ENCODE measurements at regions not wholly inside any gene's neighbourhood (a gene's known extent, or its start where the extent isn't known, plus 50 kb on each side); places are given as distances from the start of the nearest gene placed in this dataset.
"Not testable (repeated sequence)": the region's sequence is repeated elsewhere in the genome, so short reads cannot be mapped to it uniquely, and the experiment has no call there.

- in situ Hi-C loops (cut with HindIII; ENCODE audit: low sequenced_read_pairs) = no loop called here
- TF ChIP-seq CTCF (IDR thresholded peaks at IDR 0.05; ENCODE audit: low read depth, low read length) = no peak
- DNase-seq (ENCODE audit: low read depth, low spot score) = no peak
- no peak overlapping the region for H3K4me3 ChIP-seq (ENCODE audit: low read depth, low read length)
Measured at GRCh38 chr12:34217660-34218059, 195.4 kb downstream of the ALG10 start.

GRCh38 chr12:34218193-34219045 lies 196.1 kb downstream of the ALG10 start:
- DNase-seq (ENCODE audit: low read depth, low spot score) = peak; percentile 13
- H3K4me3 ChIP-seq (ENCODE audit: low read depth, low read length) = peak overlapping the region; percentile 10
- in situ Hi-C loops (cut with HindIII; ENCODE audit: low sequenced_read_pairs) = no loop called here
- peak; percentile 79 for TF ChIP-seq CTCF (IDR thresholded peaks at IDR 0.05; ENCODE audit: low read depth, low read length)

- in situ Hi-C loops (cut with HindIII; ENCODE audit: low sequenced_read_pairs) = no loop called here
- TF ChIP-seq CTCF (IDR thresholded peaks at IDR 0.05; ENCODE audit: low read depth, low read length) = no peak
- no peak for DNase-seq (ENCODE audit: low read depth, low spot score)
- H3K4me3 ChIP-seq (ENCODE audit: low read depth, low read length) = no peak overlapping the region
Measured at GRCh38 chr12:34219046-34219770, 196.9 kb downstream of the ALG10 start.

GRCh38 chr12:34220079-34220478 lies 197.8 kb downstream of the ALG10 start:
- in situ Hi-C loops (cut with HindIII; ENCODE audit: low sequenced_read_pairs); H3K4me3 ChIP-seq (ENCODE audit: low read depth, low read length); DNase-seq (ENCODE audit: low read depth, low spot score): not testable (repeated sequence)

- in situ Hi-C loops (cut with HindIII; ENCODE audit: low sequenced_read_pairs) = no loop called here
- TF ChIP-seq CTCF (IDR thresholded peaks at IDR 0.05; ENCODE audit: low read depth, low read length) = no peak
- H3K4me3 ChIP-seq (ENCODE audit: low read depth, low read length) = no peak overlapping the region
- no peak for DNase-seq (ENCODE audit: low read depth, low spot score)
Measured at GRCh38 chr12:34223640-34224039, 201.3 kb downstream of the ALG10 start.

GRCh38 chr12:34226044-34226443 lies 203.7 kb downstream of the ALG10 start:
- H3K4me3 ChIP-seq (ENCODE audit: low read depth, low read length); in situ Hi-C loops (cut with HindIII; ENCODE audit: low sequenced_read_pairs); DNase-seq (ENCODE audit: low read depth, low spot score): not testable (repeated sequence)

- DNase-seq (ENCODE audit: low read depth, low spot score); in situ Hi-C loops (cut with HindIII; ENCODE audit: low sequenced_read_pairs); H3K4me3 ChIP-seq (ENCODE audit: low read depth, low read length): not testable (repeated sequence)
Measured at GRCh38 chr12:34228046-34228445, 205.8 kb downstream of the ALG10 start.

- in situ Hi-C loops (cut with HindIII; ENCODE audit: low sequenced_read_pairs); H3K4me3 ChIP-seq (ENCODE audit: low read depth, low read length); DNase-seq (ENCODE audit: low read depth, low spot score): not testable (repeated sequence)
Measured at GRCh38 chr12:34229033-34229432, 206.7 kb downstream of the ALG10 start.

All from astrocyte of the spinal cord (primary cell).